DND-41 (cell line): ENCODE measurements at regions not wholly inside any gene's neighbourhood (a gene's known extent, or its start where the extent isn't known, plus 50 kb on each side); places are given as distances from the start of the nearest gene placed in this dataset.

Experiments used
- CTCF ChIP-seq: IDR thresholded peaks from 2 replicates; pipeline ENCODE4 v1.5.1; 2012; ENCODE audit warnings: borderline replicate concordance, low read length, moderate library complexity, mild to moderate bottlenecking; ENCODE audit not compliant: poor library complexity, severe bottlenecking; ENCODE audit errors: extremely low read depth
- EZH2 ChIP-seq: IDR thresholded peaks from 3 replicates; pipeline ENCODE4 v1.6.1; 2012; ENCODE audit warnings: borderline replicate concordance, low read depth, mild to moderate bottlenecking, moderate library complexity, low read length, inconsistent platforms; ENCODE audit not compliant: severe bottlenecking

DNA sequence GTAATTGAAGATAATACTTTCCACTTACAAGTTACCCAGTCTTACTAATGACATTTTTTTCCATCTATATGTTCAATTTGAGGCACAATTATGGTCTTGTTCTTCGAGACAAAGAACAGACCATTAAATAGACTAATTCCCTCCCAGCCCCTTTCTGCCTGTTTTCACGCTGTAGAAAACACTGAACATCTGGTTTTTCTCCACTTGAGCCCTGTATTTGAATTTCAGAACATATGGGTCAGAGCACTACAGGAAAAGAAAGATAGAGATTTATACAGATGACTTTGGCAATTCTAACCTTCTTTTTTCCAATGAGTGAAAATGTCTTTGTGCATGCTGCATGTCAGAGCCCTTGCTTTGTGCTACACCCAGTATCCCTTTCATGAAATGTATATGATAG lies 506.9 kb downstream of the LRRC70 start:
- TF ChIP-seq EZH2 (no peak), CTCF (no peak)
